Mucosa of gallbladder (tissue), 1 donor: ENCODE measurements at regions not wholly inside any gene's neighbourhood (a gene's known extent, or its start where the extent isn't known, plus 50 kb on each side); places are given as distances from the start of the nearest gene placed in this dataset.

ENCODE experiments used
- DNase-seq: peaks from one replicate; pipeline ENCODE4 v3.0.0-alpha.2; 2020; ENCODE audit warnings: low spot score
- donor health status: DM: no; HTN: no; CAD: no.

- DNase-seq, result no peak
These were observed 167.5 kb upstream of the CLINT1 start for GRCh38 chr5:158026304-158027031.

- no peak for DNase-seq
These were observed 164.3 kb upstream of the CLINT1 start for GRCh38 chr5:158023266-158023665.

GRCh38 chr5:158022837-158023236, 163.9 kb upstream of the CLINT1 start:
- DNase-seq, result no peak

- no peak for DNase-seq
These were observed 163.4 kb upstream of the CLINT1 start for GRCh38 chr5:158022393-158022792.

- no peak for DNase-seq
These were observed 161.8 kb upstream of the CLINT1 start for GRCh38 chr5:158020555-158021418.

GRCh38 chr5:158017469-158017868, 158.5 kb upstream of the CLINT1 start:
- no peak for DNase-seq

GRCh38 chr5:158014372-158014771, 155.4 kb upstream of the CLINT1 start:
- DNase-seq, result no peak

- DNase-seq, result peak; percentile 27
These were observed 155.0 kb upstream of the CLINT1 start for GRCh38 chr5:158013939-158014338.

- no peak for DNase-seq
These were observed 154.4 kb upstream of the CLINT1 start for GRCh38 chr5:158013303-158013702.

GRCh38 chr5:158011422-158011821, 152.5 kb upstream of the CLINT1 start:
- DNase-seq, result no peak

- DNase-seq, result no peak
These were observed 151.9 kb upstream of the CLINT1 start for GRCh38 chr5:158010831-158011230.

GRCh38 chr5:158007336-158007735, 148.4 kb upstream of the CLINT1 start:
- DNase-seq, result no peak

- DNase-seq, result no peak
These were observed 140.8 kb upstream of the CLINT1 start for GRCh38 chr5:157999696-158000095.

- DNase-seq, result no peak
These were observed 139.1 kb upstream of the CLINT1 start for GRCh38 chr5:157997991-157998504.

- DNase-seq, result peak; percentile 75
These were observed 136.1 kb upstream of the CLINT1 start for GRCh38 chr5:157994906-157995519.

GRCh38 chr5:157993986-157994691, 135.2 kb upstream of the CLINT1 start:
- DNase-seq, result no peak

- DNase-seq, result no peak
These were observed 134.3 kb upstream of the CLINT1 start for GRCh38 chr5:157993201-157993600.

GRCh38 chr5:157990583-157991181, 131.7 kb upstream of the CLINT1 start:
- DNase-seq, result no peak

GRCh38 chr5:157989296-157989695, 130.4 kb upstream of the CLINT1 start:
- DNase-seq, result no peak

GRCh38 chr5:157987259-157987658, 128.3 kb upstream of the CLINT1 start:
- DNase-seq, result no peak

GRCh38 chr5:157986431-157986990, 127.6 kb upstream of the CLINT1 start:
- no peak for DNase-seq
